Tongue (tissue), 1 donor: ENCODE measurements at regions not wholly inside any gene's neighbourhood (a gene's known extent, or its start where the extent isn't known, plus 50 kb on each side); places are given as distances from the start of the nearest gene placed in this dataset.
A peak's percentile ranks its signal among the peaks of the same experiment; 100 is the strongest.
"Not testable (repeated sequence)": the region's sequence is repeated elsewhere in the genome, so short reads cannot be mapped to it uniquely, and the experiment has no call there.

Source experiments
- DNase-seq: peaks from one replicate; pipeline ENCODE4 v3.0.0-alpha.2; 2015

DNA sequence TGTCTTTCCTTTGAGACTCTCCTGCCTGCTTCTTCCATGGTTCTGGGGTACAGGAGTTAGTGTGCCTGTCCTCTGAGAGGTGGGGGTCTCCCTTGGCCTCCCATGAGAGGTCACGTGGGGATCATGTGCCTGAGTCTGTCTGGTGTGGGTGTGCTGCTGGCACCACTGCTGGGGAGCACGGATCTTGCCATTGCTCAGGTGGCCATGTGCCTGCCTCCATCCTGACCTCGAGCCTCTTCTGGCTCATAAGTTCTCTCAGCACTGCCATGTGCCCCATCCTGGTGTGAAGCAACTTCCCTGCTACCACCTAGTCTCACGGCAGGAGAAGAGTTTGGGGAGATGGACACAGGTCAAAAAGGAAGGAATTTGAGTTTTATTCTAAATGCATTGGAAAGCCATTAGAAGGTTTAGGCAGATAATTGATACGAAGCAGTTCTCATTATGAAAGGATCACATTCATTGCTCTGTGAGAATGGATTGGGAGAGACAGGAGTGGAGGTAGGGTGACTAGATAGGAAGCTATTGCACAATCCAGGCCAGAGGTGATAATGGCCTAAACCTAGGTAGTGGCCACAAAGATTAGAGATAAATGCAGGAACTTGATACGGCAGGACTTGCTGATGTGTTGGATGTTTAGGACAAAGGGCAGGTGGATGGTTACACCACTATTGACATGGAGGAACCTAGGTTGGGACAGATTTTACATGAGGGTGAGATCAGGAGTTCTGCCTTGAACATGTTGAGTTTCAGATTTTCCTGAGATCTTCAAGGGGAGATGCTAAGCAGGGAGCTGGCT, 173.0 kb upstream of the RORA start:
- DNase-seq: no peak

DNA sequence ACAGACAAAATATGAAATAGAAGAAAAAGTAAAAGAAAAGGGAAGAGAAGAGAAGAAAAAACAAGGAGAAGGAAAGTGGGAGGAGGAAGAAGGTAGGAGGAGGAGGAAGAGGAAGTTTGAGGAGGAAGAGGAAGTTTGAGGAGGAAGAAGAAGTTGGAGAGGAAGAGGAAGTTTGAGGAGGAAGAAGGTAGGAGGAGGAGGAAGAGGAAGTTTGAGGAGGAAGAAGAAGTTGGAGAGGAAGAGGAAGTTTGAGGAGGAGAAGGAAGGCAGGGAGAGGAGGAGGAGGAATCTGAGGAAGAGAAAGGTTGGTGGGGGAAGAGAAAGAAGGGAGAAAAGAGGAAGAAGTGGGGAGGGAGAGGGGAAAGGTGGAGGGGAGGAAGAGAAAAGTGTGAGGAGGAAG, 169.2 kb upstream of the RORA start:
- no peak for DNase-seq

DNA sequence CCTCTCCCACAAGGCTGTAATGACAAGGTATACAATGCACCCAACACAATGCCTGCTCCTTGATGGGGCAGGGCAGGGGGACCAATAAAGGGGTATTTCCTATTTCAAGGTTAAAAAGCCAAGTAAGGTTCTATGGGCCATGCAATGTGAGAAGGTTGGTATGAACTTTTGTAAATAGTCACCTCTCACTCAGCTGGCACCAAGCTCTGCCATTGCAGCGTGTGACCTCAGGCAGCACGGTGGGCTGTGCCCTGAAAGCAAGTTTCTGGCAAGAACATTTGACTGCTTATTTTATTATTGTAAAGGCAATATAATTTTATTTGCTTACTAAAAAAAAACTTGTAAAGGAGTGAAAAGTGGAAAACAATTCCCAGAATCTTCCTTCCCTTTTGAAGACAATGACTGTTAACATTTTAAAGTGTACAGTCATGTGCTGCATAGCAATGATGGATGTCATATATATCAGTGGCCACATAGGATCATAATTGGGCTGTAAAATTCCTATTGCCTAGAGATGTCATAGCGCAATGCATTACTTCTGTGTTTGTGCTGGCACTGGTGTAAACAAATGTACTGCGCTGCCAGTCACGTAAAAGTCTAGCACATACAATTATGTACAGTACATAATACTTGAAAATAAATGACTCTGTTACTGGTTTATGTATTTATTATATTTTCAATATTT, 167.3 kb upstream of the RORA start:
- no peak for DNase-seq

DNA sequence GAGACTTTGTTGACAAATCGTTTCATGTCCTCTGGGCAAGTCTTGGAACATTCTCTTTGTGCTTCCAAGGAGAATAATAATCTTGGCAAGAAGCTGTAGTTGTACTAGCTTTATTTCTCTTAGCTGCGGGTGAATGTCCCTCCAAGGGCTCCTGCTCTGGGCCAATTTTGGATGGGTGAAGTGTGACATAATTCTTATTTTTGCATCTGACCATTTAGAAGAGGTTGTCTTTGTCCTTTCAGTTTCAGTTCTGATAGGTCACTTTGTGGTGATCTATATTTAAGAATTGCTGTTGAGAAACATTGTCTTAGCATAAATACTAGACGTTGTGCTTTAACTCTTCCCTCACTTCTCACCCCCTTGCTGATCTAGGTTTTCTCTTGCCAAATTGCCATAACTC, 164.8 kb upstream of the RORA start:
- DNase-seq: no peak

DNA sequence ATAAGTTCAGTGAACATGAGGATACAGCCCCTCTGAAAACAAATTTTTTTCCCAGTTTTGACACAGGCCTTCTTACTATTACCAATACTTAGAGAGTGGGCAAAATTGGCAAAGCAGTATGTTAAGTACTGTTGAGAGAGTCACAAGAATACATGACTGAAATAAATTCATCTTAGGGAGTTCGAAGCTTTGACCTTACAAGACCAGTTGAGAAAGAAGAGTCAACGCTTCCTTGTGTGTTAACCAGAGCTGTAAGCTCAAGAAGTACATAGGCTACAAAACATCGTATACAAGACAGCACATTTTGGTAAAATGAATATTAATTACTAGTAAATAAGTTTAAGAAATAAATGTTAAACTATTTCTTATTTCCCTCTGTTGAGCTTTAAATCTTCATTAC, 164.4 kb upstream of the RORA start:
- DNase-seq: no peak

DNA sequence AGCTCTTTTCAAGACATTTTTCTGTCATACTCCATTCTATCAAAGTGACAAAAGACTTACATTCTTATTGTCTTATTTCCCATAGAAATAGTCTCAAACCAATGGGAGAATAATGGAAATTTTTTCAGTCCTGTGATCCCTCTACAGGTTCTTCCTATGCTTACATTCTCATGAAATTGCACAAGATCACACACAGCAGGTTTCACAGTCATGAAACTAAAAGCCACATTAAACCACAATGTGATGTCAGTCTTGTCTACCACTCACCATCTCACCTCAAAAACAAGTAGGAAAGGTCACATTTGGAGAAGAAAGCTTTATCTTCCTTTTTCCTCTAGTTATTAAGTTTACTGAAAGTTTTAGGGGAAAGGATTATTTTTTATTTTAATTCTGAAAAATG, 161.0 kb upstream of the RORA start:
- DNase-seq: no peak

DNA sequence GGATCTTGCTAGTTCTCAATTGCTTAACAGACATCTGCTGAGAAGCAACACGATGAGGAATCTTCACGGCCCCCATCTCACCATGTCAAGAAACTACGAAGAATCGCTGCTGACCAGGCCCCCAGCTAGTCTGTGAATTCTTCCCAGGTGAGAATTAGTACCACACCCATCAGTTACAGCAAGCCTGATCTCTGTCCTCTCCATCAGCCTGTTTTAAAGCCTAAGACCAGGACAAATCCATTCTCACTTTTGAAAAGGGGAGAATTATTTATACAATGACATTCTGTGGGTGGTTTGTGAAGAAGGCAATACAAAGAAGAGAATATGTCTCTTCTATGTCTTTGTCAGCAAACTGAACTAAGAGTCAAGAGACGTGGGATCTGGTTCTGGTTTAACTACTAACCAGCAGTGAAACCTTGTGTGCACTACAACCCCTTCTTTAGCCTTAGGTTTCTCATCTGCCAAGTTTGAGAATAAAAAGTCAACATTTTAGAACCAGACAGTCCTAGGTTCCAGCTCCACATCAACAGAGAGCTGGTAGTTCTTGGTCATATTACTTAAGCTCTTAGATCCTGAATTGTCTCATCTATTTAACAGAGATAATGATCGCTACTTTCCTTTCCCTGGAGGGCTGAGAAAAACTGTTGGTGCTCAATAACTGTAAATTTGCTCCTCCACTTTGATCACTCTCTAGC, 160.4 kb upstream of the RORA start:
- no peak for DNase-seq

DNA sequence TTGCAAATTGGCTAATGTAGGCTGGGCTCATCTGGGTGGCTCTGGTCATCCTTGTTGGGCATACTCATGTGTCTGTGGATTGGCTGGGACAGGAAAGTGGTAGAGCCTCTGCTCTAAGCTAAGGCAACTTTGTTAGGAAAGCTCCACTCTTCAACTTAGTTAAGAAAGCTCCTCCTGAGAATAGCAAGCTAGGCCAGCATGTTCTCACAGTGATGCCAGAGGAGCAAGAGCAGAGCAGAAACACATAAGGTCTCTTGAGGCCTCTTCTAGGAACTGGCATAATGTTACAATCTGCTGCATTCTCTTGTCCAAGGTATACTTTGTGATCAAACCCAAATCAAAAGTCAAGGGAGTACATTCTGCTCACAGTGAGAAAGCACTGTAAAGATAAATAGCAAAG, 158.6 kb upstream of the RORA start:
- no peak for DNase-seq

DNA sequence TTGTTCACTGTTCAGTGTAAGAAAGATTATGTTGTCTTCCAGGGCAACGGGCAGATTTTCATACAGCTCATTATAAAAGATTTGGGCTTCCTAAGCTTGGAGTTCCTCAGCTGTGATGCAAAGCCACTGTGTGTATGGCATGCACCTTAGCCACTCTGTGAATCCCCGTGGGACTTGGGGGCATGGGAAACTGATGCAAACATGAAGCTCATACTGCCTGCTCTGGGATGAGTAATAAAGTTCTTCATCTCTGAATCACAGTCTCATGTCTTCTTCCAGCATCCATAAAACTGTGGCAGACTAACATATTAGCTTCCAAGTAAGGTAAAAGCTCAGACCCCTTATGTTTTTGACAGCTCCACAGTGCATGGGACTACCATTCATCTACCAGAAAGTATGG, 154.3 kb upstream of the RORA start:
- DNase-seq: no peak

DNA sequence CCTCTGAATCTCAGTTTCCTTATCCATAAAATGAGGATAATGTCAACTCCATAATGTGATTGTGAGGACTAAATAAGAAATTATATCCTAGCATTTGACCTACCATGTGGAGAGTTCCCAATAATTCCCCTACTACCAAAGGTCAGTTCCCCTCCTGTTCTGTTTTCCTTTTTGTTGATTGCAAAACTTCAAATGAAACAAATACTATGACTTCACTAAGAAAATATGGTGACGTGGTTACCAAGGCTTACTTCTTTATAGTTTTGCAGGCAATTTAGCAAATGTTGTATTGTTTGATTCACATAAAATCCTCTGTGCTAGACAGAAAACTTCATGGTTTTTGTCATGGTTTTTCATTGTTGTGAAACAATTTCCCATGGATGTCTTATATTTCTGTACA, 153.8 kb upstream of the RORA start:
- no peak for DNase-seq

DNA sequence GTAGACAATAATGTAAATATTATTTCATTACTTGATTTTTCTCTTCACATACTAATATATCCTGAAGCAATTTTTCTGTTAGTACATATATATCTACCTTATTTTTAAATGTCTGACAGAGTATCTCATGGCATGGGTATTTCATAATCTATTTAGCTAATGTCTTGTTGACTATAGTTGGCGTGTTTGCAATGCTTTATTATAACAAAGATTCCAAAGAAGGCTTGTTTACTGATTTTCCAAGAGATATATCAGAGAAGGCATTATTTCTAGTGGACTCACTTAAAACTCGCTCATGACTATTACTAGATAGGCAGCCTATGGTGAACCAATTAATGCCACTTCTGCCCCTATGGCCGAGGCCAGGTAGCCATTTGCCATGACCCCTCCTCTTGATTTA, 152.4 kb upstream of the RORA start:
- DNase-seq: no peak

DNA sequence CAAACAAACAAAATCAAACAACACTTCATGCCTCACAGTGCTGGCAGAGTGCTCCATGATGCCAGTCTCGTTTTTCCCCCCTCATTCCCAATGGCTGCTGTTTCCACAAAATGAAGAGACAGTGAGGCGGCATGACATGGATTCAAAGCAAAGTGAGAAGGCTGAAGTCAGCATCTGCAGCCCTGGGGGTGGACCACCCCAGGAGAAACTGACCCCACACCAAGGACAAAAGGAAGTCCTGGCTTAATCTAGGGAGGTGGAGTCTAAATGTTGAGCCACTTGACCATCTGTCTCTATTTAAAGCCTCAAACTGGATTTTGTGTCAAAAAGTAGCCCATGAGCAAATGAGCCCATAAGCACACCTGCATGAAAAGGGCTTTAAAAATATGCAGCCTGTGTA, 151.2 kb upstream of the RORA start:
- DNase-seq: no peak

DNA sequence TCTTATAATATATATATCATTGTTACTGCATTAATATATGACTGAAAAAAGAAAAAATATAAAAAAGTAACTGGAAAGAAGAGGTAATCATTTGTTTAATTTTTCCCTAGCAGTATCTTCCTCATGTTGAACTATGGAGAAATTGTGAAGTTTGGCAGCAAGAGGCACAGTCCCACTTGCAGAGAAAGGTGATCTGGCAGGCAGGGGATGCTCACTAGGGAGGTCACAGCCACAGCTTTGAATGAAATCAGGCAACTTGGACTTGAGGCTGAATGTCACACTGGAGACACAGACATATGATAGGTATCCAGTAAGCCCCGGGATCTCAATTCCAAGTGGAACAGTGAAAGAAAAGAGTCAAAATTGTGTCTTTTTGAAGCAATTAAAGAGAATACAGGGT, 149.9 kb upstream of the RORA start:
- DNase-seq: no peak

DNA sequence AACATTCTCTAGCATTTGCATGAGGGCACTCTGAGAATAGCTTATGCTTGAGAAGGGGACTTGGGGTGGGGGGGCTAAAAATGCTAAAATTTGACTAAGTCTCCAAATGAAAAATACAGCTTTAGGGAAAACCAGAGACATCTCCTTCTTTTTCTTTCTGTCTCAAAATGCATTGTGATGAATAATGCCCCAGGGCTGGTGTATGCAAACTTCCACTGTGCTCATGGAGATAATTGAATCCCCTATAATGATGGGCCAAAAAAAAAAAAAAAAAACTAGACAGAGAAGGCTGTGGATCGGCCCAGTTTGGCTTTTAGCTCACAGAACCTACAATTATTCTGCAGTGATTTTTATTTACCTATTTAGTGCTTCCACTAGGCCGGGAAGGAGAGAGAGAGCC, 147.9 kb upstream of the RORA start:
- DNase-seq: no peak

DNA sequence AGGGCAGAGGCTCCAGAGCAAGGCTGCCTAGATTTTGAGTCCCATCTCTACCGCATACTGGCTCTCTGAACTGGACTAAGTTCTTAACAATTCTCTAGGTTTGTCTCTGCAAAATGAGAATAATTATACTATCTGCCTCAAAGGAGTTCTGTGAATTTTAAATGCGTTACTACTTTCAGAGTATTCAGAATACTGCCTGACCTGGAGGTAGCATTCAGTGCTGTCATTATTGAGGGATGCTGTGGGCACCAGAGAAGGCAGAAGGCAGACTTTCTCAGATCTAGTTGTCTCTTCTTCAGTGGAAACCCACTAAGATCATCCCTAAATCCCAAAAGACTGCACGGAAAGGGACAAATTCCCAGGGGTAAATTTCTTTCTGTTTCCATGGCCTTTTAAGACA, 147.4 kb upstream of the RORA start:
- no peak for DNase-seq

DNA sequence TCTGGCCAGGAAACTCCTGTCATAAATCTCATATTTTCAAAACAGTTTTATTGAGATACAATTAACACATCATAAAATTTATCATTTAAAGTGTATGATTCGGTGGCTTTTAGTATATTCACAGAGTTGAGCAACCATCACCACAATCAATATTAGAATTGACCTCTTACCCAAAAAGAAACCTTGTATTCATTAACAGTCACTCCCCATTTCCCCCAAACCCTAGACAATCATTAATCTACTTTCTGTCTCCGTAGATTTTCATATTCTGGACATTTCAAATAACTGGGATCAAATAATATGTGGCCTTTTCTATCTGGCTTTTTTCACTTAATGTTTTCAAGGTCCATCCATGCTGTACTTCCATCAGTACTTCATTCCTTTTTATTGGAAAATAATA, 145.7 kb upstream of the RORA start:
- no peak for DNase-seq

DNA sequence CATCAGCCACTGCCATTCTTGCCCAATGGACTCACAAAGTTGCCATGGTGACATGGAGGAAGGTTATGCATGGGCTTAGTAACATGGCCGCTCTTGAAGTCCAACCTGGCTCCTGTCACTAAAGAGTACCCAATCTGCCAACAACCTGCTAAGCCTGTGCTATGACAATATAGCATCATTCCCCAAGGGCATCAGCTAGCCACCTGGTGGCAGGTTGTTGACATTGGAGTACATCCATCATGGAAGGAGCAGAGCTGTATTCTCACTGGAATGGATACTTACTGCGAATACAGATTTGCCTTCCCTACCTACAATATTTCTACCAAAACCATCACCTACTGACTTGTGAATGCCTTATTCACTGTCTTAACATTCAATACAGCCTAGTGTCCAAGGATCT, 138.9 kb upstream of the RORA start:
- no peak for DNase-seq

DNA sequence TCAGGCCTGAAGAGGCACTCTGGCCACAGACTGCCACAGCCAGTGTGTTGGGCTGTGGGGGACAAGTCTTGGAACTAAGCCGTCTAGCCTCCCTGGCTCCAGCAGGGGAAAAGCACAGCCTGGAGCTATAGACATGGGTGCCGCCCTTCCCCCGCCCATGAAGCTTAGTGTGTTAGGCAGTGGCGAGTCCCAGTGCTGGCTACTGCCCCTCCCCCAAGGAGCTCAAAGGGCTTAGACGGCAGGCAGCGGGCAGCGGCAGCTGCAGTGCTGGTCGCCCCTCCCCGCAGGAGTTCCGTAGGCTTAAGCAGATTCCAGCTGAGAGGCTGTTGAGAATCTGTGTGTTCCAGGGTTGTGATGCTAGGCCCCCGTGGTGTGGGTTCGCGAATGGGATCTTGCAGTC, 135.8 kb upstream of the RORA start:
- peak; percentile 81 for DNase-seq

DNA sequence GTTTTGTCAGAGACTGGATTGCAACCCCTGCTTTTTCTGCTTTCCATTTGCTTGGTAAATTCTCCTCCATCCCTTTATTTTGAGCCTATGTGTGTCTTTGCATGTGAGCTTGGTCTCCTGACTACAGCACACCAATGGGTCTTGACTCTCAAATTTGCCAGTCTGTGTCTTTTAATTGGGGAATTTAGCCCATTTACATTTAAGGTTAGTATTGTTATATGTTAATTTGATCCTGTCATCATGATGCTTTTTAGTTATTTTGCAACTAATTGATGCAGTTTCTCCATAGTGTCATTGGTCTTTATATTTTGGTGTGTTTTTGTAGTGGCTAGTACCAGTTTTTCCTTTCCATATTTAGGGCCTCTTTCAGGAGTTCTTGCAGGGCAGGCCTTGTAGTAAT, 133.8 kb upstream of the RORA start:
- DNase-seq: not testable (repeated sequence)

DNA sequence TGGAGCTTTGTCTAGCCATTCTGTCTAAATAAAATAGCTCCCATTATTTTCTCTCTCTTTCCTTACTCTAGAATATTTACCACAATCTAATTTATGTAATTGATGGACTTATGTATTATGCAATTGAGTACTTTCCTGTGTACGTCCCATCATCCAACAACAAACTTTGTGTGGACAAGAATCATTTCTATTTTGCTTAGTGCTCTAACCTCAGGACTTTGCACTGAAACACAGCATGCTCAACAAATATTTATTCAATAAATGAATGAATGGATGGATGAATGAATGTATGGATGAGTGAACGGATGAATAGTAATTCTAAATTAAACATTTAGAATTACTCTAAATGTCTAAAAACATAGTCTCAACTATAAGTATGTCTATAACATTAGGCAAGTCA, 115.2 kb upstream of the RORA start:
- no peak for DNase-seq

DNA sequence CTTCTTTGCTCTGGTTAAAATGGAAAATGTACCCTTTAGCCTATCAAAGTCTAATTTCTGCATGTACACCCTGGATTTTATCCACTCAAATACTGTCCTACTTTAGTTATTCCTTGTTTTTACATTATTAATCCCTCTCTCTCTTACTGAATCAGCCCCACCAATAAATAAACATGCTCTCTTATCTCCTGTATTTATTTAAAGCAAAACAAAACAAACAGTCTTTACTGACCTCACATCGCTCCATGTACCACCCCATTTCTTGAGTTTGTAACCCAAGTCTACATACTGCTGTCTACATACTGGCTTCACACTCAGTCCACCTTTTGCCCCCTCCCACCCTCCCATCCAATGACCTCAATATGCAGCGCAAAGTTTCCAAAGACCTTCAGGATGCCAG, 113.3 kb upstream of the RORA start:
- no peak for DNase-seq

DNA sequence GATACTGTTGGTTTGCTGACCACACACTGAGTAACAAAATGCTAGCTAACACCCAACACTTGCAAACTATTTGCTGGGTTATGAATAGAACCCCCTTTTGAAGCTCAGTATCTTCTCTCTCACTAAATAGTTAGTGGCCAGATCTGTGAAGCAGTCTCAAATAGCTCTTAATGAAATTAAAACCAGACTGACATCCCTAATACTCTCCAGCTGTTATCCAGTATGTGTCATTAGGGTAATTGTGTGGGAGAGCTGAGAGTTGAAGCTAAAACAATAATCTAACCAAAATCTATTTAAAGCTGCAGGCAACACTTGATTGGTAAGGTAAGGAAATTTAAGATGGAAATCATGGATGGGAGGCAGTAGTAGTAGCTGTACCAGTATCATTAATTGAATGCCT, 110.4 kb upstream of the RORA start:
- no peak for DNase-seq

DNA sequence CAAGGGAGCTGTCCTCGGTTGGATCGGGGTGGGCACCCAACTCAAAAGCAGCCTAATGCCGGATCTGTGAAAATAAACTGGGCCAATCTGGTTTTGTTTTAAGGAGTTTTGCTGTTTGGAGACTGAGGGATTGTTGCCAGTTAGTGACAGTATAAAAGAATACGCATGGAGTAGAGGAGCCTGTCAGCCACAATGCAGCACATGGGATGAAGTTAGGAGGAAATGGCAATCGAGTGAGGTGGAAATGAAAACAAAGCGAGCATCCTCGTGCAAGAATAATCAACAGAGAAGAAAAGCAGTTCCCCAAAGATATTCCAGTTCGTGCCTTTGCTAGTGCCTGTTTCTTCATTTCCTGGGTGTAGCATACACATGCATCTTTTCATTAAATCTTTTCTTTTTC, 108.4 kb upstream of the RORA start:
- DNase-seq: no peak
